Suprapubic skin (tissue), 4 donors: ENCODE measurements at regions not wholly inside any gene's neighbourhood (a gene's known extent, or its start where the extent isn't known, plus 50 kb on each side); places are given as distances from the start of the nearest gene placed in this dataset.

ENCODE experiments used
- DNase-seq, 2 donors: peaks; one replicate each; pipeline ENCODE4 v3.0.0-alpha.2; 2019; ENCODE audit warnings: low spot score in 2 of 2
- H3K27ac ChIP-seq: fragments of 200-600 bp; sonication (generic); one replicate; pipeline ENCODE4 v1.5.1; 2019
- H3K27me3 ChIP-seq: fragments of 200-600 bp; sonication (generic); one replicate; pipeline ENCODE4 v1.5.1; 2019
- H3K36me3 ChIP-seq: fragments of 200-600 bp; sonication (generic); one replicate; pipeline ENCODE4 v1.5.1; 2019
- H3K4me1 ChIP-seq: fragments of 200-600 bp; sonication (generic); one replicate; pipeline ENCODE4 v1.5.1; 2019
- H3K4me3 ChIP-seq: fragments of 200-600 bp; sonication (generic); one replicate; pipeline ENCODE4 v1.5.1; 2019; ENCODE audit warnings: mild to moderate bottlenecking
- H3K9me3 ChIP-seq: fragments of 200-600 bp; sonication (generic); one replicate; pipeline ENCODE4 v1.5.1; 2019
- EP300 ChIP-seq: sonication (generic); formaldehyde crosslinking; IDR thresholded peaks from one replicate; pipeline ENCODE4 v1.6.1; 2017; ENCODE audit warnings: antibody characterized with exemption
- POLR2A ChIP-seq, 2 donors: fragments of 450-650 bp; IDR thresholded peaks; one replicate each; pipeline ENCODE4 v1.6.1; 2017; ENCODE audit warnings: antibody characterized with exemption in 2 of 2, mild to moderate bottlenecking in 2 of 2, moderate library complexity in 2 of 2
- POLR2AphosphoS5 ChIP-seq, 3 donors: sonication (generic); formaldehyde crosslinking; IDR thresholded peaks; one replicate each; pipeline ENCODE4 v1.6.1; 2017; ENCODE audit warnings: antibody characterized with exemption in 3 of 3
- WGBS: methylation state at CpG from one replicate; pipeline ENCODE4 v1.1.5; 2018; 5-methylcytosine and 5-hydroxymethylcytosine counted together
- TF ChIP-seq, protein P1 (sequence below), 2 donors: fragments of 200-600 bp in 1 of 2; fragments of 450-650 bp in 1 of 2; sonication (generic) in 1 of 2; IDR thresholded peaks; one replicate each; pipeline ENCODE4 v1.5.1; 2016 to 2019; ENCODE audit warnings: antibody characterized with exemption in 2 of 2, mild to moderate bottlenecking in 1 of 2, moderate library complexity in 1 of 2

DNA sequence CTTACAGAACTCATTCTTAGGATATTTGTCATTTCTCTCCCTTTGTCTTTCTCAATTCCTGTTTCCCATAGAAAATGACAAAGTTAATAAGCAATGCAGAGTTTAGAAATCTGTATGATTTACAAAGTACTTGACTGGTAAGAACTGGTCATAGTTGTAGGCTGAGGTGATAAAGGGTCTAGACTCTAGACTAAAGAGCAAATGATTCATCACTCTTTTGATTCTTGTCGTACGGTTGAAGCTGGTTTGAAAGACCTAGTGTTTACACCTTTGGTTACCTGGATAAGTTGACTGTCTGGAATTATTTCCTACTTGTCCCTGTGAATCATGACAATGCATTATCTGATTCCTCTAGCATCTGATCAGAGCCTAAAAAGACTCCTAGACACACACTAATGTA lies 58.9 kb upstream of the TP63 start:
- no peaks in the 10 kb centered on the region for H3K36me3 ChIP-seq
- H3K4me3 ChIP-seq = no peak overlapping the region
- WGBS = 75% methylated on average over 2 of the region's 2 CpGs
- no peaks in the 10 kb centered on the region for H3K9me3 ChIP-seq
- no peak for DNase-seq
- no peaks in the 10 kb centered on the region for H3K27me3 ChIP-seq
- H3K27ac ChIP-seq = no peak overlapping the region
- no peaks in the 10 kb centered on the region for H3K4me1 ChIP-seq
- TF ChIP-seq, protein P1, sequence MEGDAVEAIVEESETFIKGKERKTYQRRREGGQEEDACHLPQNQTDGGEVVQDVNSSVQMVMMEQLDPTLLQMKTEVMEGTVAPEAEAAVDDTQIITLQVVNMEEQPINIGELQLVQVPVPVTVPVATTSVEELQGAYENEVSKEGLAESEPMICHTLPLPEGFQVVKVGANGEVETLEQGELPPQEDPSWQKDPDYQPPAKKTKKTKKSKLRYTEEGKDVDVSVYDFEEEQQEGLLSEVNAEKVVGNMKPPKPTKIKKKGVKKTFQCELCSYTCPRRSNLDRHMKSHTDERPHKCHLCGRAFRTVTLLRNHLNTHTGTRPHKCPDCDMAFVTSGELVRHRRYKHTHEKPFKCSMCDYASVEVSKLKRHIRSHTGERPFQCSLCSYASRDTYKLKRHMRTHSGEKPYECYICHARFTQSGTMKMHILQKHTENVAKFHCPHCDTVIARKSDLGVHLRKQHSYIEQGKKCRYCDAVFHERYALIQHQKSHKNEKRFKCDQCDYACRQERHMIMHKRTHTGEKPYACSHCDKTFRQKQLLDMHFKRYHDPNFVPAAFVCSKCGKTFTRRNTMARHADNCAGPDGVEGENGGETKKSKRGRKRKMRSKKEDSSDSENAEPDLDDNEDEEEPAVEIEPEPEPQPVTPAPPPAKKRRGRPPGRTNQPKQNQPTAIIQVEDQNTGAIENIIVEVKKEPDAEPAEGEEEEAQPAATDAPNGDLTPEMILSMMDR (IDR thresholded peaks at IDR 0.05) = no peak
- TF ChIP-seq POLR2A (IDR thresholded peaks at IDR 0.05) = no peak
- TF ChIP-seq POLR2AphosphoS5 (IDR thresholded peaks at IDR 0.05) = no peak

- no peaks in the 10 kb centered on the region for H3K27me3 ChIP-seq
- no peak overlapping the region for H3K4me3 ChIP-seq
- H3K4me1 ChIP-seq = no peaks in the 10 kb centered on the region
- TF ChIP-seq EP300 = no peak
- no peak for TF ChIP-seq POLR2A (IDR thresholded peaks at IDR 0.05)
- no peaks in the 10 kb centered on the region for H3K9me3 ChIP-seq
- H3K36me3 ChIP-seq = no peaks in the 10 kb centered on the region
- H3K27ac ChIP-seq = no peak overlapping the region
- DNase-seq = no peak
Measured at GRCh38 chr3:189573004-189573403, 58.2 kb upstream of the TP63 start.

GRCh38 chr3:189576486-189576885 lies 54.7 kb upstream of the TP63 start:
- no peaks in the 10 kb centered on the region for H3K27me3 ChIP-seq
- no peaks in the 10 kb centered on the region for H3K4me1 ChIP-seq
- H3K9me3 ChIP-seq = no peaks in the 10 kb centered on the region
- TF ChIP-seq, protein P1 (IDR thresholded peaks at IDR 0.05) = no peak
- no peak for TF ChIP-seq EP300
- DNase-seq = no peak
- 56% methylated on average over 1 of the region's 1 CpG for WGBS
- H3K36me3 ChIP-seq = no peaks in the 10 kb centered on the region
- H3K27ac ChIP-seq = no peak overlapping the region
- H3K4me3 ChIP-seq = no peak overlapping the region

DNA sequence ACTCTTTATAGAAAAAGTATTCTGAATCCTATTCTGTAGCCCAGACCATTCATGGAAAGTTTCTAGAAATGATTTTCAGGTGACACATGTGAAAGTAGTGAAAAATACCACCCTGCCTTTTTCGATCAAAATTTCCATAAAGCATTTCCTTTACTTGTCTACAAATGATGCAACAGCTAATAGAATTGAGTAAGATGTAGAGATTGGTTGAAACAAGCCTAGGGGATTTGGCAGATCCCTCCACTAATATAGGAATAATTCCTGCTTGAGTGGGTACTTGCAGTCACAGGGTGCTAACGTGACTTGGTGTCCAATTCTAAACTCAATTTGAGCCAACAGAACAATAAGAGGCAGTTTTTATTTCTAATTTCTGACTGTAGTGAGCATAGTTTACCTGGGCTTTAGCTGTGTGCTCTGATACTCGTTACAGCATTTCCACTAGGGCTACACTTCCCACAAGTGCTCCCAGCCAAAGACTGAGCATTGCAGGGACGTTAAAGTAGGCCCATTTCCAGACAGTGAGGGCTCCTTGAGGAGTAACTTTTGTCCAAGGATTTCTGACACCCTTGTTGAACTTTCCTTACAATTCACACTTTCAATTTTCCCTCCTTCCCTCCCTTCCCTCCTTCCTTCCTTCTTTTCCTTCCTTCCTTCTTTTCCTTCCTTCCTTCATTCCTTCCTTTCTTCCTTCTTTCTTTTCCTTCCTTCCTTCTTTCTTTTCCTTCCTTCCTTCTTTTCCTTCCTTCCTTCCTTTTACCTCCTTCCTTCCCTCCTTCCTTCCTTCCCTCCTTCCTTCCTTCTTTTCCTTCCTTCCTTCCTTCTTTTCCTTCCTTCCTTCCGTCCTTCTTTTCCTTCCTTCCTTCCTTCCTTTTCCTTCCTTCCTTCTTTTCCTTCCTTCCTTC lies 53.9 kb upstream of the TP63 start:
- peaks cover 4% of the 10 kb centered on the region for H3K4me1 ChIP-seq
- WGBS = 66% methylated on average over 5 of the region's 5 CpGs

GRCh38 chr3:189580190-189580589 lies 51.0 kb upstream of the TP63 start:
- TF ChIP-seq, protein P1 (IDR thresholded peaks at IDR 0.05) = no peak
- TF ChIP-seq POLR2AphosphoS5 (IDR thresholded peaks at IDR 0.05) = no peak
- no peak for TF ChIP-seq POLR2A (IDR thresholded peaks at IDR 0.05)
- no peak for TF ChIP-seq EP300
- no peaks in the 10 kb centered on the region for H3K27me3 ChIP-seq
- H3K27ac ChIP-seq = no peak overlapping the region
- H3K36me3 ChIP-seq = no peaks in the 10 kb centered on the region
- H3K4me1 ChIP-seq = peaks cover 27% of the 10 kb centered on the region
- no peak overlapping the region for H3K4me3 ChIP-seq
- no peaks in the 10 kb centered on the region for H3K9me3 ChIP-seq
- 80% methylated on average over 2 of the region's 2 CpGs for WGBS
- no peak for DNase-seq

More for the DNA sequence above, 53.9 kb upstream of the TP63 start:
- Histone ChIP-seq H3K9me3 (no peaks in the 10 kb centered on the region), H3K4me3 (no peak overlapping the region), H3K36me3 (no peaks in the 10 kb centered on the region), H3K27me3 (no peaks in the 10 kb centered on the region), H3K27ac (no peak overlapping the region)
- no peak for DNase-seq
- TF ChIP-seq POLR2AphosphoS5 (IDR thresholded peaks at IDR 0.05) (no peak), EP300 (no peak)
- TF ChIP-seq, protein P1 (IDR thresholded peaks at IDR 0.05) = no peak
